ENCODE measurements at regions not wholly inside any gene's neighbourhood (a gene's known extent, or its start where the extent isn't known, plus 50 kb on each side); places are given as distances from the start of the nearest gene placed in this dataset.

- intact Hi-C loops (cut with DNase I): loop anchor here in 1 of 2 donors (10.0 kb wide), 1 partner anchor 48 kb away; the partner anchor contains the start of gene ROCK1
- no peak for DNase-seq (ENCODE audit: low spot score)
Measured at GRCh38 chr18:21162786-21163185, 51.2 kb upstream of the ROCK1 start.

DNA sequence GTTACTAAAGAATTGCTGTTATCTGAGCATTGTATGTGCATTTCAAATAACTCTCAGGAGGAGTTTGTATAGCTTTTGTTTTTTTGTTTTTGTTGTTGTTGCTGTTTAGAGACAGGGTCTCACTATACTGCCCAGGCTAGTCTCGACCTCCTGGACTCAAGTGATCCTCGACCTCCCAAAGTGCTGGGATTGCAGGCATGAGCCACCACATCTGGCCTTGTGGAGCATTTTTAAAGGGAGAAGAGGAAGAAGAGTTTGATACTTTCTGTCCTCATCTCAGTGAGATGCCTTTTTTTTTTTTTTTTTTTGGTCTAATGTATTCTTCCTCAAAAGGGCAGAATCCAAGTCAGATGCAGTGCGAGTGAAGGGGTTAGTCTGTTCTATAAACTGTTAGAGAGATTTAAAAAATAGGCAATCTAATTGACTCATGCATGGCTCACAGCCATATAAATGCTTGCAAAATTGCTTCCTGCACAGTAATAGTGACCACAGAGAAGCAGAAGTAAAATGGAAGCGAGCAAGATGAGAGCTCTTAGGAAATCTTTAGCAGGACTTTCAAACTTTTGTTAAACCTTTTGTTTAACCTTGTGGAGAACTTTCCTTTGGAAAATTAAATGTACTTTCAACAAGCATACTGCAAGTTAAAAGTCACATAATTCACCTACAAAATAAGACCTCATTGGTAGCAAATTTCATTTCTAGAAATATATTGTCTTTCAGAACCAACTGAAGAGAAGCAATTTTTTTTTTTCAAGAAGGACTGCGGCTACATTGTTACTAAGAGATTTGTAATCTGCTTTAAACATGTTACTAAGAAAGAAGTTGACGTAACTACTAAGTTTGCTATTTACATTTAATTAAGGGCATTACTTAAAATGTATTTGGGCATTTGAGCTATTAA is 52.3 kb upstream of the ROCK1 start:
- intact Hi-C loops (cut with DNase I): loop anchor here in 1 of 2 donors (10.0 kb wide), 1 partner anchor 49 kb away; the partner anchor contains the start of gene ROCK1
- DNase-seq (ENCODE audit: low spot score): no peak

GRCh38 chr18:21164548-21165095 is 53.0 kb upstream of the ROCK1 start:
- DNase-seq (ENCODE audit: low spot score): no peak
- intact Hi-C loops (cut with DNase I): loop anchor here in 1 of 2 donors (10.0 kb wide), 1 partner anchor 50 kb away; the partner anchor contains the start of gene ROCK1

DNA sequence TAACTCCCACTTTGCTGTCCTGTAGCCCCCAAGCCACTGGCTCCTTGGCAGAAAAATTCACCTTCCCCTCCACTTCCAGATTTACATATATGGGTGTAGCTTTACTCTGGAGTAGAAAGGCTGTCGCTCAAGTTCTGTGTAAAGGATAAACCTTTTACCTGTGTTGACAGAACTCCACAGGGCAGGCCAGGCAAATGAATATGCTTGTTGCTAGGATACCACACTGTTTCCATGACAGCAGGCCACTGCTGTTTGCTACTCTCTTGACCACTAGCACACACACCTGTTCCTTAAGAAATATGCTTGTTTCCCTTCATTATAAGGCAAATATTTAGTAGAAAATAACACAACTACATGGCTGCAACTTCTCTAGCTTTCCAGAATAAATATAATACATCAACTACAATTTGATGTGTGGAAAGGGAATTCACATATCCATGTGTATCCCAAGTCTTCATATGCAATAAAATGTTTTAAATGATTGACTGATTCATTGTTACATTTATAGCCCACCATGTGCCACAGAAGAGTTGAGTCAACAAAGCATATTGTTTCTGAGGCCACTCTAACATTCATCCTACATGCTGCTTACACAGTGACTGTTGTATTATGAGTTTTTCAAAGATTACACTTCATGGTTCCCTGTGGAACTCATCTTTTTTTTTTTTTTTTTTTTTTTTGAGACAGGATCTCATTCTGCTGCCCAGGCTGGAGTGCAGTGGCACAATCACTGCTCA is 56.2 kb upstream of the ROCK1 start:
- no peak for DNase-seq (ENCODE audit: low spot score)
- intact Hi-C loops (cut with DNase I): loop anchor here in 1 of 2 donors (10.0 kb wide), 1 partner anchor 53 kb away; the partner anchor contains the start of gene ROCK1

DNA sequence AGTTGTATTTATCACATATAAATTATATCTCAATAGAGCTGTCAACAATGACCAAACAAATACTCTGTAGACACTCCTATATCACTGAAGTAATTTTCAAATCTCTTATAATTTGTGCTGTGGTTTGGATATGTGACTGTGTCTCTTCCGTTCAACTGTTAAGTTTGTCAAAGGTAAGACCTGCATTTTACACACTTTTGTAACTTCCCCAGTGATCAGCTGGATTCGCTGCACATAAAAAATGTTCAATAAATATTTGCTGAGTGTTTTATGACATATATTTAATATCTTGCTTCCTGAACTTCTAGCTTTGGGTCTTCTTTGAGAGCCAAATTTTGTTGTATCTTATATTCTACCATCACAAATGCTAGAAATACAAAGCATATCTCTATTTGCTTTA is 57.3 kb upstream of the ROCK1 start:
- intact Hi-C loops (cut with DNase I): loop anchor here in 1 of 2 donors (10.0 kb wide), 1 partner anchor 54 kb away; the partner anchor contains the start of gene ROCK1
- DNase-seq (ENCODE audit: low spot score): no peak

- DNase-seq (ENCODE audit: low spot score): no peak
- intact Hi-C loops (cut with DNase I): loop anchor here in 1 of 2 donors (10.0 kb wide), 1 partner anchor 173 kb away; no protein-coding TSS in a partner anchor
Measured at GRCh38 chr18:21177822-21178221, 64.2 kb upstream of the GREB1L start.

- DNase-seq (ENCODE audit: low spot score): no peak
- intact Hi-C loops (cut with DNase I): loop anchor here in 1 of 2 donors (10.0 kb wide), 1 partner anchor 175 kb away; no protein-coding TSS in a partner anchor
Measured at GRCh38 chr18:21179590-21180220, 62.3 kb upstream of the GREB1L start.

- no peak for DNase-seq (ENCODE audit: low spot score)
- intact Hi-C loops (cut with DNase I): no loop called here
Measured at GRCh38 chr18:21180588-21180987, 61.4 kb upstream of the GREB1L start.

DNA sequence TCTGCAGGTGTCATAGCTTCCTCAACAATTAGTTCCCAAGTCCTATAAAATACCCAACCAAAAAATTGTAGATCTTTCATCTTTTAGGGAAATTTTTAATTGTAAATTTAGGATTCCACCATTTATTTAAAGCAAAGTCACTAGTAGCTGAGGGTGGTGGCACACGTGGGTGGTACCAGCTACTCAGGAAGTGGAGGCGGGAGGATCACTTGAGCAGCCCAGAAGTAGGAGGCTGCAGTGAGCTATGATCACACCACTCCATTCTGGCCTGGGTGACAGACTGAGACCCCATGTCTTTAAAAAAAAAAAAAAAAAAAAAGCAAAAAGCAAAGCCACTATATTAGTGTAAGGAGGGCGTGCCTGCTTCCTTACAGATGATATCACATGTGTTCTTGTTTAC is 60.3 kb upstream of the GREB1L start:
- no peak for DNase-seq (ENCODE audit: low spot score)
- intact Hi-C loops (cut with DNase I): no loop called here

- DNase-seq (ENCODE audit: low spot score): no peak
- intact Hi-C loops (cut with DNase I): no loop called here
Measured at GRCh38 chr18:21183670-21184069, 58.4 kb upstream of the GREB1L start.

DNA sequence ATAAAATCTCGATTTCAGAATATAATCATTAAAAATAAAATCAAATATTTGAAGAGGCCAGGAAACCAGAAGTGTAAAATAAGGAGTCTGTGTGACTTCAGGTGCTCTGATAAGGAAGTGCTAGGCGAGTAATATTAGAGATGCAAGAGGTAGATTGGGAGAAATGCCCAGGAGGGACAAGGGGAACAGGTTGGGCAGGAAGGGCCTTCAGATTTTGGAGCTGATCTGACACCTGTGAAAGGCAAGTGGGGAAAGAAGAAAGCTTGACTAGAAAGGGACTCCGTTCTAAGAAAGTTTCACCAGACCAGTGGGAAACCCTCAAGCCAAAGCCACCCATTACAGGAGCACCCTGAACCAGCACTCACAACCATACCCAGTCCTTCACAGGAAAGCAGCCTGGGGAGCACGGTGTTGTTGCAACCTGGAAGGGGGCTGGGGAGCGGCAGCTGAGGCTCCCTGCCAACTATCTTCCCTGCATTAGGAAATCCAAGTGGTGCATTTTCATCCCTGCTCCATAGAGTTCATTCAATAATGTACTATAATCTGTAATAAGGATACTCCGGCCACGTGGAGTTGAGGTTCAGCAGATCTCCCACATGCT is 57.5 kb upstream of the GREB1L start:
- no peak for DNase-seq (ENCODE audit: low spot score)
- intact Hi-C loops (cut with DNase I): no loop called here

- intact Hi-C loops (cut with DNase I): no loop called here
- no peak for DNase-seq (ENCODE audit: low spot score)
Measured at GRCh38 chr18:21187886-21188285, 54.1 kb upstream of the GREB1L start.

DNA sequence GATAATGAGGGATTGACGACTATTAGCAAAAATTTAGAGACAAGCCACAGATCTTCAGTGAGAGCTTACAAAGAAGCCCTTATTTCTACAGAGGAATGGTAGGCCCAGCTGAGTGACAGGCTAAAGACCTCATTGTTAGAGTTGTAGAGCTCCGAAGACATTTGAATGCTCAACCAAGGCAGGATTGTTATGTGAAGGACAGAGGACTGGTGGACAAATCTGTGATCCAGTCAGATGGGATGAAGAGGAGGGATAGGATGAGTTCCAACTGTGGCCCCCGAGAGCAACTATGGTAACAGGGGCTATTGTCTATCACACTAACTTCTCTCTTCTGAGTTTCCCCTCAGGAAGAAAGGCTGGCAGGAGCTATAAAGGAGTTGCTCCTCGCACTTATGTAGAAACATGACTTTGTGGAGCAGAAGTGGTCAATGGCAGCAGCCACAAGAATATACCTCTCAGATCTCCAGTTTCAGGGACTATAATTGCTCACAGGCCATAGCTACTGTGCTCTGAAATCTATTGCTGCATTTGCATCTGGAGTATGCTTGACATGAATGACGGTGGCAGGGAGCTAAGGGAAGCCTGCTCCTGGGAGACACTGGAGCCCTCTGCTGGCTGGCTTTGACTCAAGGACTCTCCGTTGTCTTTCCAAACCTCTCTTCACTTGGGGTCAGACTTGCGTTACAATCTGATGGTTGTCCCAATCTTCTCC is 50.3 kb upstream of the GREB1L start:
- no peak for DNase-seq (ENCODE audit: low spot score)
- intact Hi-C loops (cut with DNase I): loop anchor here (10.0 kb wide), 1 partner anchor 253 kb away; no protein-coding TSS in a partner anchor
